Naive thymus-derived CD4-positive, alpha-beta T cell (primary cell): ENCODE measurements at regions not wholly inside any gene's neighbourhood (a gene's known extent, or its start where the extent isn't known, plus 50 kb on each side); places are given as distances from the start of the nearest gene placed in this dataset.

Experiments used
- ATAC-seq: fragments of 150-1000 bp; cut with Tn5 transposase; 2 replicates; pipeline ENCODE4 v1.10.0; 2021; ENCODE audit warnings: mild to moderate bottlenecking, moderate library complexity
- CTCF ChIA-PET: fragments of 350-600 bp; sonication (Branson Sonifier 250); formaldehyde crosslinking; loops from one replicate; lab custom pipeline; 2021; ENCODE audit warnings: antibody characterized with exemption; lab: Charles Lee
- POLR2A ChIA-PET: fragments of 350-600 bp; sonication (Branson Sonifier 250); formaldehyde crosslinking; loops from one replicate; lab custom pipeline; 2021; ENCODE audit warnings: antibody characterized with exemption, inconsistent platforms; lab: Charles Lee
- DNase-seq, 9 donors: peaks; one replicate each; pipeline versions ENCODE4 v3.0.0 to v3.0.0-alpha.2; 2020 to 2022; ENCODE audit warnings: mixed read lengths in 1 of 9
- H3K27ac ChIP-seq: one replicate; pipeline ENCODE4 v1.7.0; 2013; ENCODE audit warnings: mild to moderate bottlenecking, low read depth, low read length, moderate library complexity
- H3K27me3 ChIP-seq, 2 donors: one replicate each; pipeline ENCODE4 v1.7.0; 2013; ENCODE audit warnings: low read length in 2 of 2, mild to moderate bottlenecking in 2 of 2, moderate library complexity in 2 of 2; ENCODE audit not compliant: control insufficient read depth in 2 of 2, insufficient read depth in 2 of 2
- H3K36me3 ChIP-seq, 3 experiments: 1 replicate in 2 of 3; 2 replicates in 1 of 3; pipeline ENCODE4 v1.7.0; 2013; ENCODE audit warnings: low read length in 3 of 3, mild to moderate bottlenecking in 3 of 3, moderate library complexity in 1 of 3; ENCODE audit not compliant: insufficient read depth in 3 of 3, control insufficient read depth in 2 of 3
- H3K4me1 ChIP-seq, 2 donors: one replicate each; pipeline ENCODE4 v1.7.0; 2013; ENCODE audit warnings: low read length in 2 of 2, mild to moderate bottlenecking in 2 of 2, moderate library complexity in 1 of 2; ENCODE audit not compliant: control insufficient read depth in 2 of 2, insufficient read depth in 2 of 2
- H3K4me3 ChIP-seq: 2 replicates; pipeline ENCODE4 v1.7.0; 2013; ENCODE audit warnings: mild to moderate bottlenecking, low read length
- H3K9me3 ChIP-seq, 3 experiments: 1 replicate in 2 of 3; 2 replicates in 1 of 3; pipeline ENCODE4 v1.7.0; 2013; ENCODE audit warnings: low read length in 3 of 3; ENCODE audit not compliant: control insufficient read depth in 2 of 3
- H3K27ac Mint-ChIP-seq, 9 donors: one replicate each; pipeline ENCODE4 v1.8.0; 2020 to 2022; ENCODE audit warnings: mixed read lengths in 9 of 9, mild to moderate bottlenecking in 8 of 9, moderate library complexity in 5 of 9, inconsistent platforms in 2 of 9
- H3K27me3 Mint-ChIP-seq, 5 donors: one replicate each; pipeline ENCODE4 v1.8.0; 2021 to 2022; ENCODE audit warnings: mixed read lengths in 5 of 5, mild to moderate bottlenecking in 1 of 5
- H3K36me3 Mint-ChIP-seq, 5 donors: one replicate each; pipeline ENCODE4 v1.8.0; 2020 to 2022; ENCODE audit warnings: mixed read lengths in 5 of 5, mild to moderate bottlenecking in 3 of 5, inconsistent platforms in 1 of 5
- H3K4me1 Mint-ChIP-seq, 7 donors: one replicate each; pipeline ENCODE4 v1.8.0; 2020 to 2022; ENCODE audit warnings: mixed read lengths in 7 of 7, mild to moderate bottlenecking in 3 of 7, inconsistent platforms in 1 of 7
- H3K4me3 Mint-ChIP-seq, 10 donors: one replicate each; pipeline ENCODE4 v1.8.0; 2020 to 2022; ENCODE audit warnings: mild to moderate bottlenecking in 10 of 10, mixed read lengths in 10 of 10, moderate library complexity in 6 of 10, inconsistent platforms in 2 of 10
- H3K9me3 Mint-ChIP-seq, 11 donors: one replicate each; pipeline ENCODE4 v1.8.0; 2020 to 2022; ENCODE audit warnings: mixed read lengths in 11 of 11, mild to moderate bottlenecking in 4 of 11, inconsistent platforms in 1 of 11, moderate library complexity in 1 of 11
- intact Hi-C, 2 donors: fragments of 100-400 bp; cut with micrococcal nuclease; formaldehyde crosslinking; loops; one replicate each; pipeline ENCODE4 v1.15.1; 2023

- H3K4me3 ChIP-seq = no peak overlapping the region
- no peak for DNase-seq
- H3K9me3 ChIP-seq = no peaks in the 10 kb centered on the region
- H3K4me1 ChIP-seq = no peaks in the 10 kb centered on the region
- H3K36me3 Mint-ChIP-seq = no peaks in the 10 kb centered on the region
- H3K4me1 Mint-ChIP-seq = no peaks in the 10 kb centered on the region
- intact Hi-C loops = no loop called here
- no peaks in the 10 kb centered on the region for H3K27me3 Mint-ChIP-seq
- H3K36me3 ChIP-seq = no peaks in the 10 kb centered on the region
- no peak for ATAC-seq
- POLR2A ChIA-PET = no interaction called here
- no peak overlapping the region for H3K4me3 Mint-ChIP-seq
- H3K27ac Mint-ChIP-seq = no peak overlapping the region
- CTCF ChIA-PET = no interaction called here
- H3K9me3 Mint-ChIP-seq = peaks cover 0 to 21% (median 2%) of the 10 kb centered on the region in 11 donors
- H3K27me3 ChIP-seq = no peaks in the 10 kb centered on the region
- no peak overlapping the region for H3K27ac ChIP-seq
Measured at GRCh38 chr12:86774841-86775388, 518.7 kb upstream of the MGAT4C start.

GRCh38 chr12:86772696-86773095 is 516.5 kb upstream of the MGAT4C start:
- no peaks in the 10 kb centered on the region for H3K9me3 ChIP-seq
- H3K4me3 ChIP-seq = no peak overlapping the region
- H3K27me3 ChIP-seq = no peaks in the 10 kb centered on the region
- ATAC-seq (no peak), DNase-seq (no peak)
- Mint-ChIP-seq H3K27ac (no peak overlapping the region), H3K27me3 (no peaks in the 10 kb centered on the region), H3K4me3 (no peak overlapping the region), H3K4me1 (no peaks in the 10 kb centered on the region), H3K9me3 (peaks cover 0 to 21% (median 1%) of the 10 kb centered on the region in 11 donors), H3K36me3 (no peaks in the 10 kb centered on the region)
- no peaks in the 10 kb centered on the region for H3K4me1 ChIP-seq
- CTCF ChIA-PET = no interaction called here
- POLR2A ChIA-PET = no interaction called here
- intact Hi-C loops = no loop called here
- no peaks in the 10 kb centered on the region for H3K36me3 ChIP-seq
- H3K27ac ChIP-seq = no peak overlapping the region

- intact Hi-C loops = no loop called here
- H3K36me3 ChIP-seq = no peaks in the 10 kb centered on the region
- no peak overlapping the region for H3K4me3 ChIP-seq
- no peaks in the 10 kb centered on the region for H3K27me3 ChIP-seq
- Mint-ChIP-seq H3K4me3 (no peak overlapping the region), H3K4me1 (no peaks in the 10 kb centered on the region), H3K27me3 (no peaks in the 10 kb centered on the region), H3K36me3 (no peaks in the 10 kb centered on the region), H3K9me3 (peaks cover 0 to 21% (median 2%) of the 10 kb centered on the region in 11 donors), H3K27ac (no peak overlapping the region)
- DNase-seq = no peak
- no peaks in the 10 kb centered on the region for H3K9me3 ChIP-seq
- no peaks in the 10 kb centered on the region for H3K4me1 ChIP-seq
- ATAC-seq = no peak
- H3K27ac ChIP-seq = no peak overlapping the region
- POLR2A ChIA-PET = no interaction called here
- CTCF ChIA-PET = no interaction called here
Measured at GRCh38 chr12:86770871-86771270, 514.7 kb upstream of the MGAT4C start.

- CTCF ChIA-PET = no interaction called here
- Histone ChIP-seq H3K9me3 (no peaks in the 10 kb centered on the region), H3K4me1 (no peaks in the 10 kb centered on the region), H3K27me3 (no peaks in the 10 kb centered on the region), H3K36me3 (no peaks in the 10 kb centered on the region), H3K27ac (no peak overlapping the region), H3K4me3 (no peak overlapping the region)
- intact Hi-C loops = no loop called here
- DNase-seq (no peak), ATAC-seq (no peak)
- H3K27me3 Mint-ChIP-seq = no peaks in the 10 kb centered on the region
- H3K36me3 Mint-ChIP-seq = no peaks in the 10 kb centered on the region
- H3K4me3 Mint-ChIP-seq = no peak overlapping the region
- peaks cover 0 to 16% (median 2%) of the 10 kb centered on the region in 11 donors for H3K9me3 Mint-ChIP-seq
- POLR2A ChIA-PET = no interaction called here
- H3K4me1 Mint-ChIP-seq = no peaks in the 10 kb centered on the region
- H3K27ac Mint-ChIP-seq = no peak overlapping the region
Measured at GRCh38 chr12:86748894-86749293, 492.7 kb upstream of the MGAT4C start.

GRCh38 chr12:86744547-86745212 is 488.5 kb upstream of the MGAT4C start:
- ATAC-seq (no peak), DNase-seq (no peak)
- Mint-ChIP-seq H3K4me1 (no peaks in the 10 kb centered on the region), H3K36me3 (no peaks in the 10 kb centered on the region), H3K27ac (no peak overlapping the region), H3K4me3 (no peak overlapping the region), H3K9me3 (peaks cover 0 to 9% (median 2%) of the 10 kb centered on the region in 11 donors), H3K27me3 (no peaks in the 10 kb centered on the region)
- Histone ChIP-seq H3K27ac (no peak overlapping the region), H3K36me3 (no peaks in the 10 kb centered on the region), H3K9me3 (no peaks in the 10 kb centered on the region), H3K27me3 (no peaks in the 10 kb centered on the region), H3K4me3 (no peak overlapping the region), H3K4me1 (no peaks in the 10 kb centered on the region)
- intact Hi-C loops = no loop called here
- CTCF ChIA-PET = no interaction called here
- POLR2A ChIA-PET = no interaction called here

GRCh38 chr12:86743875-86744536 is 487.8 kb upstream of the MGAT4C start:
- intact Hi-C loops = no loop called here

GRCh38 chr12:86741531-86741930 is 485.3 kb upstream of the MGAT4C start:
- no peak overlapping the region for H3K27ac ChIP-seq
- no peaks in the 10 kb centered on the region for H3K4me1 Mint-ChIP-seq
- no peak for ATAC-seq
- H3K27me3 Mint-ChIP-seq = no peaks in the 10 kb centered on the region
- no peak overlapping the region for H3K4me3 Mint-ChIP-seq
- no peaks in the 10 kb centered on the region for H3K4me1 ChIP-seq
- no peak overlapping the region for H3K27ac Mint-ChIP-seq
- H3K27me3 ChIP-seq = no peaks in the 10 kb centered on the region
- DNase-seq = no peak
- H3K9me3 ChIP-seq = no peaks in the 10 kb centered on the region
- CTCF ChIA-PET = no interaction called here
- peaks cover 0 to 9% (median 2%) of the 10 kb centered on the region in 11 donors for H3K9me3 Mint-ChIP-seq
- no peaks in the 10 kb centered on the region for H3K36me3 Mint-ChIP-seq
- no peaks in the 10 kb centered on the region for H3K36me3 ChIP-seq
- intact Hi-C loops = no loop called here
- no peak overlapping the region for H3K4me3 ChIP-seq
- POLR2A ChIA-PET = no interaction called here

More at GRCh38 chr12:86743875-86744536, 487.8 kb upstream of the MGAT4C start:
- Mint-ChIP-seq H3K27me3 (no peaks in the 10 kb centered on the region), H3K9me3 (peaks cover 0 to 7% (median 1%) of the 10 kb centered on the region in 11 donors), H3K27ac (no peak overlapping the region), H3K36me3 (no peaks in the 10 kb centered on the region), H3K4me1 (no peaks in the 10 kb centered on the region), H3K4me3 (no peak overlapping the region)
- H3K9me3 ChIP-seq = no peaks in the 10 kb centered on the region
- H3K4me3 ChIP-seq = no peak overlapping the region
- no peak overlapping the region for H3K27ac ChIP-seq
- DNase-seq (no peak), ATAC-seq (no peak)
- ChIA-PET POLR2A (no interaction called here), CTCF (no interaction called here)
- no peaks in the 10 kb centered on the region for H3K27me3 ChIP-seq
- no peaks in the 10 kb centered on the region for H3K36me3 ChIP-seq
- H3K4me1 ChIP-seq = no peaks in the 10 kb centered on the region
